Omental fat pad (tissue), 3 donors: ENCODE measurements at regions not wholly inside any gene's neighbourhood (a gene's known extent, or its start where the extent isn't known, plus 50 kb on each side); places are given as distances from the start of the nearest gene placed in this dataset.

Experiments
- ATAC-seq: fragments of 150-250 bp; one replicate; pipeline ENCODE4 v1.9.1; 2016; ENCODE audit warnings: mild to moderate bottlenecking, moderate library complexity; ENCODE audit not compliant: low FRiP score
- DNase-seq: peaks from one replicate; pipeline ENCODE4 v3.0.0-alpha.2; 2019; ENCODE audit warnings: low spot score
- TF ChIP-seq, protein P1 (sequence below), 3 donors: fragments of 450-650 bp; IDR thresholded peaks; one replicate each; pipeline ENCODE4 v1.5.1; 2016 to 2017; ENCODE audit warnings: antibody characterized with exemption in 3 of 3, mild to moderate bottlenecking in 3 of 3, moderate library complexity in 2 of 3

DNA sequence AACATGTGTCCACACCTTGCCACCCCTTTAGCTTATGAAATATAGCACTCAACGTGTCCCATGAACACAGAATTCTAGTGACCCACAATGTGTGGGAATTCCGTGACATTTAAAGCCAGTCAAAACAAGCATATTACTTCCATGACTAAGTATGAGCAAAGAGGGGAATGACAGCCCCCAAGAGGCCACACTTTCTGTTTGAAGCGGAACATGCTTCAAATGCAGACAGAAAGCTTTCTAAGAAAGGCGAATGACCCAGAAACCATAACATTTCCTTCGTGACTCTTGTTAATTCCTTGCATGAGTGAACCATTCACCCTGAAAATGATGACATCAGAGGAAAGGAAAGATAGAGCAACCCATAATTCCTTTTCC is 122.0 kb upstream of the FNDC3A start:
- no peak for ATAC-seq
- TF ChIP-seq, protein P1, sequence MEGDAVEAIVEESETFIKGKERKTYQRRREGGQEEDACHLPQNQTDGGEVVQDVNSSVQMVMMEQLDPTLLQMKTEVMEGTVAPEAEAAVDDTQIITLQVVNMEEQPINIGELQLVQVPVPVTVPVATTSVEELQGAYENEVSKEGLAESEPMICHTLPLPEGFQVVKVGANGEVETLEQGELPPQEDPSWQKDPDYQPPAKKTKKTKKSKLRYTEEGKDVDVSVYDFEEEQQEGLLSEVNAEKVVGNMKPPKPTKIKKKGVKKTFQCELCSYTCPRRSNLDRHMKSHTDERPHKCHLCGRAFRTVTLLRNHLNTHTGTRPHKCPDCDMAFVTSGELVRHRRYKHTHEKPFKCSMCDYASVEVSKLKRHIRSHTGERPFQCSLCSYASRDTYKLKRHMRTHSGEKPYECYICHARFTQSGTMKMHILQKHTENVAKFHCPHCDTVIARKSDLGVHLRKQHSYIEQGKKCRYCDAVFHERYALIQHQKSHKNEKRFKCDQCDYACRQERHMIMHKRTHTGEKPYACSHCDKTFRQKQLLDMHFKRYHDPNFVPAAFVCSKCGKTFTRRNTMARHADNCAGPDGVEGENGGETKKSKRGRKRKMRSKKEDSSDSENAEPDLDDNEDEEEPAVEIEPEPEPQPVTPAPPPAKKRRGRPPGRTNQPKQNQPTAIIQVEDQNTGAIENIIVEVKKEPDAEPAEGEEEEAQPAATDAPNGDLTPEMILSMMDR (IDR thresholded peaks at IDR 0.05) = no peak
- no peak for DNase-seq

DNA sequence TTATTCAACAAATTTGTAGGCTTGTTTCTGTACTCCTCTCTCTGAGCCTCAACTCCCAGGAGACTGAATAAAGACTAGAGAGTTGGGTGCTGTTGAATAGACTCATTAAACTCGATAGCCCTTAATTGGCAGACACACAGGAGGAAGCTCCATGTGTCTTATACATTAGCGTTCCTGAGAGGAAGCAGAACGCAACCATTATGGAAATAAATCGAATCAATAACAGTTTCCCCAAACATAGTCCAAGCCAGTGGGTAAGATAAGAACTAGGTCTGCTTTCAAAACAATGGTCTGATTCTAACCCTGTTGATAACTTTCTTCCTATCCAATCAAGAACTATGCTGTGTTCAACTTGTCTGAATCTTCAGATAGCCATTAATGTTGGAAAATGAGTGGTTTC is 118.1 kb upstream of the FNDC3A start:
- TF ChIP-seq, protein P1 (IDR thresholded peaks at IDR 0.05) = no peak
- no peak for DNase-seq
- no peak for ATAC-seq

DNA sequence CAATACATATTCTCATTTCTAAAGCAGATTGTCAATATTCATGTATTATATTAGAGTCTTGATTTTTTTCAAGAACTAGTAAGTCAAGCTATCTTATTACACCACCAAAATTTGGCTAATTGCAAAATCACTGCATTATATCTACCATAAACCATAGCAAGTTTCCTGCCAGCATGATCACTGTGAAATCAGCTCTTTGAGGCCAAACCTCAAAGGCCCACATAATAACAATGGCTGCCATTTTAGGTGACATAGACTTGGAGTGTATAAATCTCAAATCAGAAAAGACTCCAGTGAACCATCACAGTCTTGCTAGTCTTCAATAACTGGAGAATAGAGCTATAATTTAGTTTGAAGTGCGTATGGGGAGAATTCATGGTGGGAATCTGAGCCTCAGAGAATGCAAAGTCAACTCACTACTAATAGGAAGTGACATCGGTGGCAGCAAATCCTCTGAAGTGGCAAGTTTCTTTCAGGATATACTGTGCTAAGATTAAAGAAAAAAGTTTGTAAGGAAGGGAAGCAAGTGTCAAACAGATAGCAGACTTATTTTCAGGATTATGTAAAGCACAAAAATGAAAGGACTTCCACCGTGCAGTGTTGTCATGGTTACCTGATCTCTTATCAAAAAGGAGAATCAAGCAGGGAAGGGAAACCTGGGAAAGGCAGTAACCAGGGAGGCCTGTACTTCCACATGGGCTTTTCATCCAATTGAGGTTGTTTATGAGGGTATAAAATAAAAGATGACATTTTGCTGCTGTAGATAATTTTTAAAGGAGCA is 117.4 kb upstream of the FNDC3A start:
- no peak for ATAC-seq
- TF ChIP-seq, protein P1 (IDR thresholded peaks at IDR 0.05) = no peak
- DNase-seq = no peak

DNA sequence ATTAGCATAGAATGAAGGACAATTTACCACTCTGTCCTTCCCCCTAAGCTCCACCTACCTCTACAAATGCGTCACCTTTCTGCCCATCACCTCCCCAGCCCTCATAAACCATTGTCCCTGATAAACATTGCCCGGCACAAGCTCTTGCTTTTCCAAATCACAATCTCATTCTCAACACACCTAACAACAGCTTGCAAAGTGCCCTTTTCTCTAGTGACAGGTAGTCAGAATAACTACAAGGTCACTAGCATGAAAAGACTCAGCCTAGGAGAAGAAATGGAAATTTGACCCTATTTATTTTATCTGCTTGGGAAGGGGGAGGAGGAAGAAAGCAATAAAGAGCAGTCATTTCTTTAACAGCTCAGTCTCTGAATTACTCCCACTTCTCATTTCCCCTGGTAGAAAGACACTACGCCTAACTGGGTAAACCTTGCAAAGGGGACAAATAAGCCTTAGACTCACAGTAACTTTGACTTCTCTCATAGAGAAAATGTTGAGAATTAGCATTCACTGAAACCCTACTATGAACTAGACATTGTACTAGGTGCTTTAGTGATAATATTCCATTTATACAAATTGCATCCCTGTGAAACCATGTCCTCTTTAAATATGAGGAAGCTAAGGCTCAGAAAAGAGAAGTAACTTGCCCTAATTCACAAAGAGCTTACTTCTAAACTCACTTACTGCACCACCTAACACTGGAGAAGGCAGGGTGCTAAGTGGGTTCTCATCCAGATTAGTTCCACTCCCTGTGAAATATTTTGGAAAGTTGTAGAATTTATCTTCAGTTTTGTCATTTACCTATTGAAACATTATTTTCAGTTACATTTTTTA is 116.2 kb upstream of the FNDC3A start:
- TF ChIP-seq, protein P1 (IDR thresholded peaks at IDR 0.05) = no peak
- DNase-seq = no peak
- ATAC-seq = no peak

- TF ChIP-seq, protein P1 (IDR thresholded peaks at IDR 0.05) = no peak
- DNase-seq (no peak), ATAC-seq (no peak)
Observed at GRCh38 chr13:48860364-48860763, 115.3 kb upstream of the FNDC3A start.

- no peak for ATAC-seq
- TF ChIP-seq, protein P1 (IDR thresholded peaks at IDR 0.05) = no peak
- DNase-seq = no peak
Observed at GRCh38 chr13:48862572-48862971, 113.1 kb upstream of the FNDC3A start.
